ENCODE measurements at regions not wholly inside any gene's neighbourhood (a gene's known extent, or its start where the extent isn't known, plus 50 kb on each side); places are given as distances from the start of the nearest gene placed in this dataset.

- Histone ChIP-seq H3K18ac (ENCODE audit: insufficient read length, low read depth, low read length) (no peak overlapping the region), H4K5ac (ENCODE audit: insufficient read length, low read depth, low read length) (no peak overlapping the region), H3T11ph (ENCODE audit: low read length) (no peak overlapping the region), H3K27ac (ENCODE audit: insufficient read length, low read depth, low read length) (no peak overlapping the region), H3K23ac (ENCODE audit: insufficient read length, low read depth, low read length) (no peak overlapping the region), H2AFZ (ENCODE audit: low read length) (no peak overlapping the region), H3K9ac (ENCODE audit: extremely low read depth, insufficient read length, low read length) (no peak overlapping the region), H4K20me1 (ENCODE audit: control insufficient read depth, insufficient read depth, insufficient read length) (no peaks in the 10 kb centered on the region), H3K27me3 (ENCODE audit: insufficient read depth, low read length) (no peaks in the 10 kb centered on the region), H2BK5ac (ENCODE audit: insufficient read length, low read length) (no peak overlapping the region), H3K56ac (ENCODE audit: insufficient read length, low read depth, low read length) (no peak overlapping the region), H3K14ac (ENCODE audit: insufficient read depth, low read length) (no peak overlapping the region), H2BK20ac (ENCODE audit: low read depth, low read length, poor library complexity, severe bottlenecking) (no peak overlapping the region), H2BK120ac (ENCODE audit: low read depth, low read length, poor library complexity, severe bottlenecking) (no peak overlapping the region), H4K8ac (replicated peaks; ENCODE audit: insufficient read length, low read depth, low read length) (no peak overlapping the region), H2BK15ac (ENCODE audit: low read depth, low read length) (no peak overlapping the region), H3K9me3 (ENCODE audit: control insufficient read depth, low read depth, low read length) (no peaks in the 10 kb centered on the region), H4K91ac (ENCODE audit: insufficient read length, low read depth, low read length) (no peak overlapping the region), H2BK12ac (ENCODE audit: insufficient read length, low read depth, low read length) (no peak overlapping the region), H3K79me2 (ENCODE audit: insufficient read depth, low read length) (no peaks in the 10 kb centered on the region), H3K4ac (ENCODE audit: low read depth, low read length) (no peak overlapping the region), H3K79me1 (ENCODE audit: insufficient read depth, low read depth, low read length, poor library complexity, severe bottlenecking) (no peaks in the 10 kb centered on the region), H3K4me1 (ENCODE audit: insufficient read depth, low read length) (no peaks in the 10 kb centered on the region), H3K4me2 (ENCODE audit: insufficient read depth, insufficient read length, low read length) (no peak overlapping the region), H3K23me2 (ENCODE audit: insufficient read length, low read depth, low read length, poor library complexity, severe bottlenecking) (no peaks in the 10 kb centered on the region), H2AK5ac (ENCODE audit: insufficient read length, low read length) (no peak overlapping the region)
- TF ChIP-seq, protein P1, sequence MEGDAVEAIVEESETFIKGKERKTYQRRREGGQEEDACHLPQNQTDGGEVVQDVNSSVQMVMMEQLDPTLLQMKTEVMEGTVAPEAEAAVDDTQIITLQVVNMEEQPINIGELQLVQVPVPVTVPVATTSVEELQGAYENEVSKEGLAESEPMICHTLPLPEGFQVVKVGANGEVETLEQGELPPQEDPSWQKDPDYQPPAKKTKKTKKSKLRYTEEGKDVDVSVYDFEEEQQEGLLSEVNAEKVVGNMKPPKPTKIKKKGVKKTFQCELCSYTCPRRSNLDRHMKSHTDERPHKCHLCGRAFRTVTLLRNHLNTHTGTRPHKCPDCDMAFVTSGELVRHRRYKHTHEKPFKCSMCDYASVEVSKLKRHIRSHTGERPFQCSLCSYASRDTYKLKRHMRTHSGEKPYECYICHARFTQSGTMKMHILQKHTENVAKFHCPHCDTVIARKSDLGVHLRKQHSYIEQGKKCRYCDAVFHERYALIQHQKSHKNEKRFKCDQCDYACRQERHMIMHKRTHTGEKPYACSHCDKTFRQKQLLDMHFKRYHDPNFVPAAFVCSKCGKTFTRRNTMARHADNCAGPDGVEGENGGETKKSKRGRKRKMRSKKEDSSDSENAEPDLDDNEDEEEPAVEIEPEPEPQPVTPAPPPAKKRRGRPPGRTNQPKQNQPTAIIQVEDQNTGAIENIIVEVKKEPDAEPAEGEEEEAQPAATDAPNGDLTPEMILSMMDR (conservative IDR thresholded peaks at IDR 0.05): no peak
- Mint-ChIP-seq H3K27ac (no peak overlapping the region), H3K36me3 (ENCODE audit: insufficient read depth in 1 of 3, low read depth in 3 of 3) (no peaks in the 10 kb centered on the region), H3K27me3 (ENCODE audit: low read depth) (peaks cover 51% of the 10 kb centered on the region), H3K9me3 (peaks cover 4 to 7% of the 10 kb centered on the region in 2 experiments; a peak in 4 of 5 replicates), H3K4me3 (no peak overlapping the region), H3K4me1 (peaks cover 8 to 21% of the 10 kb centered on the region in 2 experiments)
- DNase-seq: no peak
- WGBS (ENCODE audit: extremely low coverage, insufficient read length, low lambda C conversion rate): no CpG with 5 or more reads among the region's 12 CpGs
Measured at GRCh38 chr2:64773461-64774118, 119.9 kb upstream of the SERTAD2 start.

Measured in H9 (cell line).